ENCODE measurements at regions not wholly inside any gene's neighbourhood (a gene's known extent, or its start where the extent isn't known, plus 50 kb on each side); places are given as distances from the start of the nearest gene placed in this dataset.

DNA sequence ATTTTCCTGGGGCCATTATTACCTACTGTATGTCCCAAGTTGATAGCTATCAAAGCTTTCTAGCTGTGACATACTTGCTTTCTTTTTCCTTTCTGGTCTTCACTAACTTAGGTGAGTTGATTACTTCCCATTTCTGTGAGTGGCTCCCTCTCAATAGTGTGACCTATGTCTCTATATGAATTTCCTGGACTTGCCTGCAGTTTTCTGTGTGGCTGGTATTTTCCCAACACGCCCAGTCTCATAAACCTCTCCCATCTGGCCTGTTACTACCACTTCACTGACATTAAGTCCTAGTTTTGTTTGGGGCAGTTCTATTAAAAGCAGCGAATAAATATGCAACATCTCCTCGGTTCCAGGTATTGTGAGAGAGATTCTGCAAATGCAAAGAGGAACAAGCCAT is 671.2 kb downstream of the SI start:
- TF ChIP-seq EP300 (IDR thresholded peaks at IDR 0.05) (no peak), MAZ (IDR thresholded peaks at IDR 0.05; ENCODE audit: borderline replicate concordance, low read depth, low read length) (no peak), RAD21 (conservative IDR thresholded peaks at IDR 0.05 in 1 of 2, IDR thresholded peaks at IDR 0.05 in 1 of 2) (no peak), RNF2 (IDR thresholded peaks at IDR 0.05; ENCODE audit: borderline replicate concordance, low read depth) (no peak), HMGXB4 (CRISPR knock-in tag; IDR thresholded peaks at IDR 0.05; ENCODE audit: borderline replicate concordance) (no peak), CBX2 (IDR thresholded peaks at IDR 0.05; ENCODE audit: borderline replicate concordance, low read depth) (no peak), CHD4 (IDR thresholded peaks at IDR 0.05; ENCODE audit: borderline replicate concordance) (no peak), RFX5 (IDR thresholded peaks at IDR 0.05) (no peak), POLR2A (IDR thresholded peaks at IDR 0.05; ENCODE audit: low read length) (no peak), ELK1 (IDR thresholded peaks at IDR 0.05; ENCODE audit: low read depth, low read length) (no peak)
- TF ChIP-seq, protein P1, sequence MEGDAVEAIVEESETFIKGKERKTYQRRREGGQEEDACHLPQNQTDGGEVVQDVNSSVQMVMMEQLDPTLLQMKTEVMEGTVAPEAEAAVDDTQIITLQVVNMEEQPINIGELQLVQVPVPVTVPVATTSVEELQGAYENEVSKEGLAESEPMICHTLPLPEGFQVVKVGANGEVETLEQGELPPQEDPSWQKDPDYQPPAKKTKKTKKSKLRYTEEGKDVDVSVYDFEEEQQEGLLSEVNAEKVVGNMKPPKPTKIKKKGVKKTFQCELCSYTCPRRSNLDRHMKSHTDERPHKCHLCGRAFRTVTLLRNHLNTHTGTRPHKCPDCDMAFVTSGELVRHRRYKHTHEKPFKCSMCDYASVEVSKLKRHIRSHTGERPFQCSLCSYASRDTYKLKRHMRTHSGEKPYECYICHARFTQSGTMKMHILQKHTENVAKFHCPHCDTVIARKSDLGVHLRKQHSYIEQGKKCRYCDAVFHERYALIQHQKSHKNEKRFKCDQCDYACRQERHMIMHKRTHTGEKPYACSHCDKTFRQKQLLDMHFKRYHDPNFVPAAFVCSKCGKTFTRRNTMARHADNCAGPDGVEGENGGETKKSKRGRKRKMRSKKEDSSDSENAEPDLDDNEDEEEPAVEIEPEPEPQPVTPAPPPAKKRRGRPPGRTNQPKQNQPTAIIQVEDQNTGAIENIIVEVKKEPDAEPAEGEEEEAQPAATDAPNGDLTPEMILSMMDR (IDR thresholded peaks at IDR 0.05) = no peak
- TF ChIP-seq, protein P2, sequence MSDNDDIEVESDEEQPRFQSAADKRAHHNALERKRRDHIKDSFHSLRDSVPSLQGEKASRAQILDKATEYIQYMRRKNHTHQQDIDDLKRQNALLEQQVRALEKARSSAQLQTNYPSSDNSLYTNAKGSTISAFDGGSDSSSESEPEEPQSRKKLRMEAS (IDR thresholded peaks at IDR 0.05) = no peak

Measured in A549 (cell line).